ENCODE measurements at regions not wholly inside any gene's neighbourhood (a gene's known extent, or its start where the extent isn't known, plus 50 kb on each side); places are given as distances from the start of the nearest gene placed in this dataset.

DNA sequence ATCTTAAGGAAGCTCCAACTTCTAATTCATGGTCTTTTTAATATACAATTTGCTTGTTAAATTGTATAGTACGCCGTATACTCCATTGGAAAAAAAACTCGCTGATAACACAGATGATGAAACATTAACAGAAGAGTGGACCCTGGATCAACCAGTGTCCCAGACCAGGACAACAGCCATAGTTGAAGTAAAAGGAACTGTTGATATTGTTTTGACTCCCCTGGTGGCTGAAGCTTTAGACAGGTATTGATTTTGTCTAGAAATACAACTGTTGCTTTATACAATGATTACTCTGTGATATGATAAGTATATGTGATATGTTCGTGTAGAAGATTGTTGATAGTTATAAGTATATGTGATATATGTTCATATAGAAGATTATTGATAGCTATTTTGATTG lies 91.7 kb downstream of the BLTP1 start:
- H3K9me3 ChIP-seq (ENCODE audit: low read depth), result no peaks in the 10 kb centered on the region
- H4K20me1 ChIP-seq (ENCODE audit: insufficient read depth, poor library complexity, severe bottlenecking), result no peaks in the 10 kb centered on the region
- H3K4me2 ChIP-seq, result no peak overlapping the region
- WGBS (ENCODE audit: low lambda C conversion rate, missing lambda C conversion rate), result 89% methylated on average over 4 of the region's 4 CpGs
- DNase-seq (ENCODE audit: low spot score), result no peak
- H3K27ac ChIP-seq, result no peak overlapping the region
- H3K9me2 ChIP-seq (replicated peaks; ENCODE audit: insufficient read depth), result no peaks in the 10 kb centered on the region
- no peak overlapping the region for H3K4me3 ChIP-seq
- no peaks in the 10 kb centered on the region for H3K27me3 ChIP-seq
- TF ChIP-seq EZH2 (IDR thresholded peaks at IDR 0.05; ENCODE audit: borderline replicate concordance) (no peak), EZH2phosphoT487 (IDR thresholded peaks at IDR 0.05; ENCODE audit: low read depth, severe bottlenecking, unreplicated experiment) (no peak)
- TF ChIP-seq, protein P1, sequence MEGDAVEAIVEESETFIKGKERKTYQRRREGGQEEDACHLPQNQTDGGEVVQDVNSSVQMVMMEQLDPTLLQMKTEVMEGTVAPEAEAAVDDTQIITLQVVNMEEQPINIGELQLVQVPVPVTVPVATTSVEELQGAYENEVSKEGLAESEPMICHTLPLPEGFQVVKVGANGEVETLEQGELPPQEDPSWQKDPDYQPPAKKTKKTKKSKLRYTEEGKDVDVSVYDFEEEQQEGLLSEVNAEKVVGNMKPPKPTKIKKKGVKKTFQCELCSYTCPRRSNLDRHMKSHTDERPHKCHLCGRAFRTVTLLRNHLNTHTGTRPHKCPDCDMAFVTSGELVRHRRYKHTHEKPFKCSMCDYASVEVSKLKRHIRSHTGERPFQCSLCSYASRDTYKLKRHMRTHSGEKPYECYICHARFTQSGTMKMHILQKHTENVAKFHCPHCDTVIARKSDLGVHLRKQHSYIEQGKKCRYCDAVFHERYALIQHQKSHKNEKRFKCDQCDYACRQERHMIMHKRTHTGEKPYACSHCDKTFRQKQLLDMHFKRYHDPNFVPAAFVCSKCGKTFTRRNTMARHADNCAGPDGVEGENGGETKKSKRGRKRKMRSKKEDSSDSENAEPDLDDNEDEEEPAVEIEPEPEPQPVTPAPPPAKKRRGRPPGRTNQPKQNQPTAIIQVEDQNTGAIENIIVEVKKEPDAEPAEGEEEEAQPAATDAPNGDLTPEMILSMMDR (IDR thresholded peaks at IDR 0.05; ENCODE audit: poor library complexity), result no peak
- H2AFZ ChIP-seq, result no peak overlapping the region
- H3K79me2 ChIP-seq, result no peaks in the 10 kb centered on the region
- no peaks in the 10 kb centered on the region for H3K36me3 ChIP-seq (replicated peaks; ENCODE audit: insufficient read depth, low read depth)
- H3K4me1 ChIP-seq (ENCODE audit: insufficient read depth), result no peaks in the 10 kb centered on the region

DNA sequence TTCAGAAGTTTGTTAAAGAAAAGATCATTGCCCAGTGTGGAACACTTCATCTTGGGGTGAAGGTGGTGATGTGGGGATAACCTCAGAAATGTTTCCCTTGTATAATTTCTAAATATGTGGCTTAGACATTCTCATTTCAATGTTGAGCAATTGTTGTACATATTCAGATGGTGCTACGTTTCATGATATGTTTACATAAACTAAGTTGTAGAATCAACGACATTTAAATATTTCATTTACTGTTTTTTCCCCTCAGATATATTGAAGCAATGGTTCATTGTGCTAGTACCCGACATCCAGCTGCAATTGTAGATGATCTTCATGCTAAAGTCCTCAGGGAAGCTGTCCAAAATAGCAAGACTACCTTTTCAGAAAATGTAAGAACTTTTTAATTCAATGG lies 92.6 kb downstream of the BLTP1 start:
- Histone ChIP-seq H3K9me2 (replicated peaks; ENCODE audit: insufficient read depth) (no peaks in the 10 kb centered on the region), H3K4me2 (no peak overlapping the region), H3K4me1 (ENCODE audit: insufficient read depth) (no peaks in the 10 kb centered on the region), H3K9me3 (ENCODE audit: low read depth) (no peaks in the 10 kb centered on the region), H4K20me1 (ENCODE audit: insufficient read depth, poor library complexity, severe bottlenecking) (no peaks in the 10 kb centered on the region), H3K27ac (no peak overlapping the region), H3K79me2 (no peaks in the 10 kb centered on the region), H3K4me3 (no peak overlapping the region), H2AFZ (no peak overlapping the region), H3K36me3 (replicated peaks; ENCODE audit: insufficient read depth, low read depth) (no peaks in the 10 kb centered on the region), H3K27me3 (no peaks in the 10 kb centered on the region)
- DNase-seq (ENCODE audit: low spot score), result no peak
- TF ChIP-seq EZH2 (IDR thresholded peaks at IDR 0.05; ENCODE audit: borderline replicate concordance) (no peak), EZH2phosphoT487 (IDR thresholded peaks at IDR 0.05; ENCODE audit: low read depth, severe bottlenecking, unreplicated experiment) (no peak)
- TF ChIP-seq, protein P1 (IDR thresholded peaks at IDR 0.05; ENCODE audit: poor library complexity), result no peak
- 94% methylated on average over 3 of the region's 3 CpGs for WGBS (ENCODE audit: low lambda C conversion rate, missing lambda C conversion rate)

DNA sequence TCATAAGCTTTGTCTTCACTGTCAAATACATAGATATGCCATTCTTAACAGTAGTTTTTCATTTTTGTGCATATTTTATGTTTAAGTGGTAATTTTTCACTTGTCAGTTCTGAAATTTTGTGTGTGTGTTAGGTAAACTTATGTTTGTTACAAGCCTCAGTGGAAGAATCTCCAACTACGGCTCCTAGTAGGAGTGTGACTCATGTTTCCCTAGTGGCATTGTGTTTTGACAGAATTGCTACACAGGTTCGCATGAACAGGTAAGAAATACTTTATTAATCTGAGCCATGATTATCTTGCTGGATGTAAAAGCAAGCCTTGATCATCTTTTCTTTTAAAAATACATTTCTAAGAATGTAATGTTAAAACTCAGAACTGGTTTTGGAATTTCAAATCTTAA lies 94.4 kb downstream of the BLTP1 start:
- Histone ChIP-seq H3K9me3 (ENCODE audit: low read depth) (no peaks in the 10 kb centered on the region), H3K79me2 (no peaks in the 10 kb centered on the region), H3K4me3 (no peak overlapping the region), H4K20me1 (ENCODE audit: insufficient read depth, poor library complexity, severe bottlenecking) (no peaks in the 10 kb centered on the region), H3K27me3 (no peaks in the 10 kb centered on the region), H3K36me3 (replicated peaks; ENCODE audit: insufficient read depth, low read depth) (no peaks in the 10 kb centered on the region), H3K9me2 (replicated peaks; ENCODE audit: insufficient read depth) (no peaks in the 10 kb centered on the region), H3K4me2 (no peak overlapping the region), H2AFZ (no peak overlapping the region), H3K4me1 (ENCODE audit: insufficient read depth) (no peaks in the 10 kb centered on the region), H3K27ac (no peak overlapping the region)
- DNase-seq (ENCODE audit: low spot score), result no peak
- TF ChIP-seq EZH2phosphoT487 (IDR thresholded peaks at IDR 0.05; ENCODE audit: low read depth, severe bottlenecking, unreplicated experiment) (no peak), EZH2 (IDR thresholded peaks at IDR 0.05; ENCODE audit: borderline replicate concordance) (no peak)
- TF ChIP-seq, protein P1 (IDR thresholded peaks at IDR 0.05; ENCODE audit: poor library complexity), result no peak
- WGBS (ENCODE audit: low lambda C conversion rate, missing lambda C conversion rate), result 89% methylated on average over 2 of the region's 2 CpGs

DNA sequence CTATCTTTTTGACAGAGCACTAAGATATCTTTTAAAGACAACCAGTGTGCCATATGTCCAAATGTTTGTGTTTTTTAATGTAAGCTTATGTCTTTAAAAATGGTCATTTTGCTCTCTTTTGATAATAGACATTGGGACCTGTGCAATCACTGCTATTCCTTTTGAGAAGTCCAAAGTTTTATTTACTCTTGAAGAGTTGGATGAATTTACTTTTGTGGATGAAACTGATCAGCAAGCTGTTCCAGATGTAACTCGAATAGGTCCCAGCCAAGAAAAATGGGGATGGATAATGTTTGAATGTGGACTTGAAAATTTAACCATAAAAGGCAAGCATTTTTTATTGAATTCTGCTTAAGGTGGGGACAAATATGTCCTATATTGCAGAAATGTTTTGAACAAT lies 97.2 kb downstream of the BLTP1 start:
- H3K4me2 ChIP-seq, result no peak overlapping the region
- no peaks in the 10 kb centered on the region for H3K9me2 ChIP-seq (replicated peaks; ENCODE audit: insufficient read depth)
- WGBS (ENCODE audit: low lambda C conversion rate, missing lambda C conversion rate), result 77% methylated on average over 1 of the region's 1 CpG
- no peaks in the 10 kb centered on the region for H4K20me1 ChIP-seq (ENCODE audit: insufficient read depth, poor library complexity, severe bottlenecking)
- no peak overlapping the region for H2AFZ ChIP-seq
- H3K36me3 ChIP-seq (replicated peaks; ENCODE audit: insufficient read depth, low read depth), result peaks cover 3% of the 10 kb centered on the region
- TF ChIP-seq, protein P1 (IDR thresholded peaks at IDR 0.05; ENCODE audit: poor library complexity), result no peak
- TF ChIP-seq EZH2phosphoT487 (IDR thresholded peaks at IDR 0.05; ENCODE audit: low read depth, severe bottlenecking, unreplicated experiment) (no peak), EZH2 (IDR thresholded peaks at IDR 0.05; ENCODE audit: borderline replicate concordance) (no peak)
- no peaks in the 10 kb centered on the region for H3K27me3 ChIP-seq
- H3K4me3 ChIP-seq, result no peak overlapping the region
- H3K79me2 ChIP-seq, result no peaks in the 10 kb centered on the region
- DNase-seq (ENCODE audit: low spot score), result no peak
- H3K4me1 ChIP-seq (ENCODE audit: insufficient read depth), result no peaks in the 10 kb centered on the region
- H3K9me3 ChIP-seq (ENCODE audit: low read depth), result no peaks in the 10 kb centered on the region
- H3K27ac ChIP-seq, result no peak overlapping the region
